Transverse colon (tissue), 4 donors: ENCODE measurements at regions not wholly inside any gene's neighbourhood (a gene's known extent, or its start where the extent isn't known, plus 50 kb on each side); places are given as distances from the start of the nearest gene placed in this dataset.

ENCODE experiments used
- DNase-seq: peaks from one replicate; pipeline ENCODE4 v3.0.0-alpha.2; 2019
- H3K27ac ChIP-seq, 4 donors: fragments of 200-600 bp; sonication (generic); 2 replicates each; pipeline ENCODE4 v1.5.1; 2016 to 2018; ENCODE audit warnings: inconsistent platforms in 4 of 4
- H3K27me3 ChIP-seq: fragments of 200-600 bp; sonication (generic); 2 replicates; pipeline ENCODE4 v1.5.1; 2017; ENCODE audit warnings: inconsistent platforms
- H3K36me3 ChIP-seq, 4 donors: fragments of 200-600 bp; sonication (generic); 2 replicates each; pipeline ENCODE4 v1.5.1; 2017 to 2019; ENCODE audit warnings: inconsistent platforms in 4 of 4
- H3K4me1 ChIP-seq, 4 donors: fragments of 200-600 bp; sonication (generic); 2 replicates each; pipeline ENCODE4 v1.5.1; 2017 to 2020; ENCODE audit warnings: inconsistent platforms in 4 of 4
- H3K4me3 ChIP-seq, 4 donors: fragments of 200-600 bp; sonication (generic); 1 replicate in 1 of 4; 2 replicates in 3 of 4; pipeline versions ENCODE4 v1.5.1 to v1.6.1; 2017 to 2019; ENCODE audit warnings: inconsistent platforms in 4 of 4
- H3K9me3 ChIP-seq, 2 donors: fragments of 200-600 bp; sonication (generic); 2 replicates each; pipeline ENCODE4 v1.5.1; 2017 to 2019; ENCODE audit warnings: inconsistent platforms in 2 of 2
- CTCF ChIP-seq, 5 experiments: fragments of 200-600 bp in 3 of 5; fragments of 450-650 bp in 2 of 5; sonication (generic) in 3 of 5; IDR thresholded peaks; 1 replicate in 2 of 5; 2 replicates in 3 of 5; pipeline ENCODE4 v1.5.1; 2016 to 2017; ENCODE audit warnings: antibody characterized with exemption in 5 of 5, inconsistent platforms in 3 of 5, mild to moderate bottlenecking in 2 of 5, moderate library complexity in 1 of 5
- EP300 ChIP-seq: sonication (generic); formaldehyde crosslinking; IDR thresholded peaks from one replicate; pipeline ENCODE4 v1.6.1; 2017; ENCODE audit warnings: antibody characterized with exemption, low read depth
- POLR2A ChIP-seq: fragments of 450-650 bp; IDR thresholded peaks from one replicate; pipeline ENCODE4 v1.6.1; 2016; ENCODE audit warnings: antibody characterized with exemption, mild to moderate bottlenecking, moderate library complexity
- POLR2AphosphoS5 ChIP-seq, 3 donors: sonication (generic); formaldehyde crosslinking; IDR thresholded peaks; one replicate each; pipeline ENCODE4 v1.6.1; 2016; ENCODE audit warnings: antibody characterized with exemption in 3 of 3
- WGBS, 2 donors: methylation state at CpG; one replicate each; pipeline ENCODE4 v1.1.5; 2018; ENCODE audit warnings: low coverage in 1 of 2; 5-methylcytosine and 5-hydroxymethylcytosine counted together
- in situ Hi-C, 4 donors: fragments of 200-750 bp; cut with MboI; loops; one replicate each; pipeline versions ENCODE4 v1.15.0 to v1.15.1; 2017; ENCODE audit warnings: low sequenced_read_pairs in 3 of 4, low pct_ligation_motif_present in 1 of 4, low pct_unique_long_range_greater_than_20kb in 1 of 4
- intact Hi-C: fragments of 100-400 bp; cut with DNase I; formaldehyde crosslinking; loops from one replicate; pipeline ENCODE4 v1.15.1; 2023; ENCODE audit warnings: low total_unique reads

- DNase-seq, result no peak
- TF ChIP-seq POLR2A, result no peak
- no peak for TF ChIP-seq CTCF (IDR thresholded peaks at IDR 0.05)
- TF ChIP-seq EP300, result no peak
- TF ChIP-seq POLR2AphosphoS5 (IDR thresholded peaks at IDR 0.05), result no peak
- H3K27ac ChIP-seq, result peak overlapping the region; percentile 65 to 83 (median 78)
- no peak overlapping the region for H3K4me3 ChIP-seq
- H3K36me3 ChIP-seq, result no peaks in the 10 kb centered on the region
- peaks cover 7 to 25% (median 20%) of the 10 kb centered on the region in 4 donors for H3K4me1 ChIP-seq
- H3K27me3 ChIP-seq, result no peaks in the 10 kb centered on the region
- H3K9me3 ChIP-seq, result no peaks in the 10 kb centered on the region
- WGBS, 2 donors, result 80 to 82% methylated on average over 3 of the region's 3 CpGs
- in situ Hi-C loops (loop anchor here in 1 of 4 donors (25.0 kb wide), 1 partner anchor 1123 kb away; the partner anchor contains the start of gene ANKRD50), intact Hi-C loops (no loop called here)
Observed at GRCh38 chr4:123589301-123589700, 192.7 kb downstream of the SPRY1 start.

- TF ChIP-seq POLR2A, result no peak
- TF ChIP-seq POLR2AphosphoS5 (IDR thresholded peaks at IDR 0.05), result no peak
- TF ChIP-seq CTCF (IDR thresholded peaks at IDR 0.05), result no peak
- TF ChIP-seq EP300, result no peak
- no peaks in the 10 kb centered on the region for H3K27me3 ChIP-seq
- DNase-seq, result no peak
- H3K4me3 ChIP-seq, result no peak overlapping the region
- 92 to 95% methylated on average over 2 of the region's 2 CpGs for WGBS, 2 donors
- no peaks in the 10 kb centered on the region for H3K36me3 ChIP-seq
- H3K9me3 ChIP-seq, result no peaks in the 10 kb centered on the region
- in situ Hi-C loops (loop anchor here in 1 of 4 donors (25.0 kb wide), 1 partner anchor 1120 kb away; the partner anchor contains the start of gene ANKRD50), intact Hi-C loops (no loop called here)
- H3K4me1 ChIP-seq, result peaks cover 7 to 25% (median 20%) of the 10 kb centered on the region in 4 donors
- no peak overlapping the region for H3K27ac ChIP-seq
Observed at GRCh38 chr4:123591875-123592274, 195.3 kb downstream of the SPRY1 start.

- peaks cover 2 to 19% (median 7%) of the 10 kb centered on the region in 4 donors for H3K4me1 ChIP-seq
- DNase-seq, result no peak
- no peak overlapping the region for H3K4me3 ChIP-seq
- H3K27ac ChIP-seq, result no peak overlapping the region
- H3K36me3 ChIP-seq, result no peaks in the 10 kb centered on the region
- in situ Hi-C loops (loop anchor here in 1 of 4 donors (25.0 kb wide), 1 partner anchor 1119 kb away; the partner anchor contains the start of gene ANKRD50), intact Hi-C loops (no loop called here)
- WGBS, 2 donors, result 88 to 95% methylated on average over 3 of the region's 3 CpGs
- no peaks in the 10 kb centered on the region for H3K27me3 ChIP-seq
- H3K9me3 ChIP-seq, result no peaks in the 10 kb centered on the region
- no peak for TF ChIP-seq EP300
- TF ChIP-seq CTCF (IDR thresholded peaks at IDR 0.05), result no peak
- no peak for TF ChIP-seq POLR2AphosphoS5 (IDR thresholded peaks at IDR 0.05)
- no peak for TF ChIP-seq POLR2A
Observed at GRCh38 chr4:123593655-123594054, 197.1 kb downstream of the SPRY1 start.

- TF ChIP-seq EP300 (no peak), POLR2A (no peak), CTCF (IDR thresholded peaks at IDR 0.05) (no peak), POLR2AphosphoS5 (IDR thresholded peaks at IDR 0.05) (no peak)
- H3K27me3 ChIP-seq, result no peaks in the 10 kb centered on the region
- H3K36me3 ChIP-seq, result no peaks in the 10 kb centered on the region
- peaks cover 18 to 40% (median 26%) of the 10 kb centered on the region in 4 donors for H3K4me1 ChIP-seq
- in situ Hi-C loops, result loop anchor here in 1 of 4 donors (25.0 kb wide), 1 partner anchor 1115 kb away; the partner anchor contains the start of gene ANKRD50
- no peak overlapping the region for H3K27ac ChIP-seq
- intact Hi-C loops, result no loop called here
- DNase-seq, result no peak
- no peaks in the 10 kb centered on the region for H3K9me3 ChIP-seq
- H3K4me3 ChIP-seq, result no peak overlapping the region
- WGBS, 2 donors, result 90 to 93% methylated on average over 3 of the region's 3 CpGs
Observed at GRCh38 chr4:123596805-123597204, 200.2 kb downstream of the SPRY1 start.
